GM13976 (cell line): ENCODE measurements at regions not wholly inside any gene's neighbourhood (a gene's known extent, or its start where the extent isn't known, plus 50 kb on each side); places are given as distances from the start of the nearest gene placed in this dataset.

Source experiments
- DNase-seq: peaks from one replicate; pipeline ENCODE4 v3.0.0; 2012; ENCODE audit warnings: low spot score
- in situ Hi-C: fragments of 300-500 bp; cut with MboI; formaldehyde crosslinking; loops from one replicate; pipeline ENCODE4 v1.12.0; 2022; ENCODE audit warnings: low sequenced_read_pairs, mixed read lengths, inconsistent platforms; ENCODE audit not compliant: unreplicated experiment
- TF ChIP-seq, protein P1 (sequence below): IDR thresholded peaks from 2 replicates; pipeline ENCODE4 v1.5.1; 2012; ENCODE audit warnings: borderline replicate concordance, mild to moderate bottlenecking; ENCODE audit not compliant: insufficient read depth; ENCODE audit errors: extremely low read depth, missing control alignments, control extremely low read depth

GRCh38 chr5:143618141-143618540 lies 193.8 kb upstream of the HMHB1 start:
- TF ChIP-seq, protein P1, sequence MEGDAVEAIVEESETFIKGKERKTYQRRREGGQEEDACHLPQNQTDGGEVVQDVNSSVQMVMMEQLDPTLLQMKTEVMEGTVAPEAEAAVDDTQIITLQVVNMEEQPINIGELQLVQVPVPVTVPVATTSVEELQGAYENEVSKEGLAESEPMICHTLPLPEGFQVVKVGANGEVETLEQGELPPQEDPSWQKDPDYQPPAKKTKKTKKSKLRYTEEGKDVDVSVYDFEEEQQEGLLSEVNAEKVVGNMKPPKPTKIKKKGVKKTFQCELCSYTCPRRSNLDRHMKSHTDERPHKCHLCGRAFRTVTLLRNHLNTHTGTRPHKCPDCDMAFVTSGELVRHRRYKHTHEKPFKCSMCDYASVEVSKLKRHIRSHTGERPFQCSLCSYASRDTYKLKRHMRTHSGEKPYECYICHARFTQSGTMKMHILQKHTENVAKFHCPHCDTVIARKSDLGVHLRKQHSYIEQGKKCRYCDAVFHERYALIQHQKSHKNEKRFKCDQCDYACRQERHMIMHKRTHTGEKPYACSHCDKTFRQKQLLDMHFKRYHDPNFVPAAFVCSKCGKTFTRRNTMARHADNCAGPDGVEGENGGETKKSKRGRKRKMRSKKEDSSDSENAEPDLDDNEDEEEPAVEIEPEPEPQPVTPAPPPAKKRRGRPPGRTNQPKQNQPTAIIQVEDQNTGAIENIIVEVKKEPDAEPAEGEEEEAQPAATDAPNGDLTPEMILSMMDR = no peak
- in situ Hi-C loops = no loop called here
- no peak for DNase-seq

DNA sequence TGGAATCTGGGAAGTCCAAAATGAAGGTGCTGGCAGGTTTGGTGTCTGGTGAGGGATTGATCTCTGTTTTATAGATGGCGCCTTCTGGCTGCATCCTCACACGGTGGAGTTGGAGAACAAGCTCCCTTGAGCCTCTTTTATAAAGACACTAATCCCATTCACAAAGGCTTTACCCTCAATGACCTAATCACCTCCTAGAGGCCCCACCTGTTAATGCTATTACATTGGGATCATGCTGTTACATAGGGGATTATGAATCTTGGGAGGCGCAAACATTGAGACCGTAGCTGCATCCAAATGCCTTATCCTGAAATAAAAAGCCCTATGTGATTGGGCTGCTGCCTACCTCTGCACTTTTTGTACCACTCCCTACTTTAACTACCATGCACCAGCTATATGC lies 197.1 kb upstream of the HMHB1 start:
- TF ChIP-seq, protein P1 = no peak
- in situ Hi-C loops = no loop called here
- DNase-seq = no peak

GRCh38 chr5:143613329-143613728 lies 198.6 kb upstream of the HMHB1 start:
- TF ChIP-seq, protein P1 = no peak
- DNase-seq = no peak
- in situ Hi-C loops = no loop called here

- in situ Hi-C loops = no loop called here
- no peak for DNase-seq
- TF ChIP-seq, protein P1 = no peak
Observed at GRCh38 chr5:143610946-143611345, 201.0 kb upstream of the HMHB1 start.

- in situ Hi-C loops = no loop called here
- TF ChIP-seq, protein P1 = no peak
- DNase-seq = peak; percentile 35
Observed at GRCh38 chr5:143606043-143606752, 202.7 kb upstream of the NR3C1 start.

DNA sequence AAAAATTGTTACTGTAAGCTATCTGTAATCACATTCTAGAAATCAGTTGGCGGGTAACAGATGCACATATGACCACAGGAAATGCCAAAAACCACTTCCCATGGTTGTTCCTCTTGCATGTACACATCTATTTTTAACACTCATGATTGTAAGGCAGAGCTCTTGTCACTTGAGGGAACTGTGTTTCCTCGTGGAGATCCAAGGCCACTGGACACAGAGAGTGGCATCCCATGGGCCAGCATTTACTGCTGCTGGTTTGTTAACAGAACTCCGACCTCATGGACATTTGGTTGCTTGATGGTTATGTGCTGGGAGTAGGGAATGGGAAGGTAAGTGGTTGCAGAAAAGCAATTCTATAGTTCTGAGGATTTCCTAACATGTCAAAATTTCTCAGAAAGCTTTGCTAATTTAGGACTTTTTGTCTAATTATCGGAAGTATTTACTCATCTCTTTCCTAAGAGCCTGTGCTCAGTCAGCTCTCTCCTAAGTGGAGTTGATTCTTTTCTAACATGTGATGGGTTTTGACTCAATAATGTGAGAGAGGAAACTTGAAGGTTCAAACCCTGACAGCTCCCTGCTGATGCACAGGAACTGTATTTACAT lies 202.0 kb upstream of the NR3C1 start:
- DNase-seq = no peak
- in situ Hi-C loops = no loop called here
- TF ChIP-seq, protein P1 = no peak

GRCh38 chr5:143601917-143602333 lies 198.4 kb upstream of the NR3C1 start:
- in situ Hi-C loops = no loop called here
- TF ChIP-seq, protein P1 = no peak
- no peak for DNase-seq
